ENCODE measurements at regions not wholly inside any gene's neighbourhood (a gene's known extent, or its start where the extent isn't known, plus 50 kb on each side); places are given as distances from the start of the nearest gene placed in this dataset.
A peak's percentile ranks its signal among the peaks of the same experiment; 100 is the strongest.

- WGBS, 2 experiments (ENCODE audit: insufficient coverage in 1 of 2, insufficient read length in 1 of 2) = 82 to 89% methylated on average over 4 to 6 of the region's 6 CpGs
- H3K27me3 Mint-ChIP-seq (ENCODE audit: insufficient read depth) = no peaks in the 10 kb centered on the region
- TF ChIP-seq CTCF (conservative IDR thresholded peaks at IDR 0.05) = no peak
- H3K4me1 Mint-ChIP-seq = peaks cover 50% of the 10 kb centered on the region
- Histone ChIP-seq H3K4me1 (ENCODE audit: control insufficient read depth, insufficient read depth, low read length) (peaks cover 22% of the 10 kb centered on the region), H3K27me3 (ENCODE audit: control insufficient read depth, insufficient read depth, low read length, poor library complexity, severe bottlenecking) (no peaks in the 10 kb centered on the region), H3K27ac (ENCODE audit: low read depth, low read length) (no peak overlapping the region), H3K36me3 (ENCODE audit: control insufficient read depth, insufficient read depth, low read length) (no peaks in the 10 kb centered on the region), H3K9me3 (ENCODE audit: control insufficient read depth, low read length) (no peaks in the 10 kb centered on the region), H3K9ac (ENCODE audit: extremely low read depth, low read length, poor library complexity, severe bottlenecking) (no peak overlapping the region), H3K4me3 (ENCODE audit: low read length) (no peak overlapping the region)
- no peaks in the 10 kb centered on the region for H3K36me3 Mint-ChIP-seq (ENCODE audit: low read depth)
- no peak for DNase-seq
- no peaks in the 10 kb centered on the region for H3K9me3 Mint-ChIP-seq
- H3K4me3 Mint-ChIP-seq = no peak overlapping the region
- no peak overlapping the region for H3K27ac Mint-ChIP-seq
Observed at GRCh38 chr11:93080146-93080759, 110.8 kb downstream of the MTNR1B start.

GRCh38 chr11:93081694-93082093 lies 112.2 kb downstream of the MTNR1B start:
- no peak overlapping the region for H3K4me3 Mint-ChIP-seq
- Histone ChIP-seq H3K4me1 (ENCODE audit: control insufficient read depth, insufficient read depth, low read length) (peaks cover 20% of the 10 kb centered on the region), H3K9ac (ENCODE audit: extremely low read depth, low read length, poor library complexity, severe bottlenecking) (no peak overlapping the region), H3K9me3 (ENCODE audit: control insufficient read depth, low read length) (no peaks in the 10 kb centered on the region), H3K36me3 (ENCODE audit: control insufficient read depth, insufficient read depth, low read length) (no peaks in the 10 kb centered on the region), H3K27me3 (ENCODE audit: control insufficient read depth, insufficient read depth, low read length, poor library complexity, severe bottlenecking) (no peaks in the 10 kb centered on the region), H3K27ac (ENCODE audit: low read depth, low read length) (peak overlapping the region; percentile 27), H3K4me3 (ENCODE audit: low read length) (no peak overlapping the region)
- peak; percentile 82 for DNase-seq
- H3K36me3 Mint-ChIP-seq (ENCODE audit: low read depth) = no peaks in the 10 kb centered on the region
- no peaks in the 10 kb centered on the region for H3K9me3 Mint-ChIP-seq
- WGBS, 2 experiments (ENCODE audit: insufficient coverage in 1 of 2, insufficient read length in 1 of 2) = 0 to 14% methylated on average over 1 of the region's 1 CpG
- H3K27ac Mint-ChIP-seq = peak overlapping the region; percentile 27
- H3K4me1 Mint-ChIP-seq = peaks cover 41% of the 10 kb centered on the region
- no peaks in the 10 kb centered on the region for H3K27me3 Mint-ChIP-seq (ENCODE audit: insufficient read depth)
- no peak for TF ChIP-seq CTCF (conservative IDR thresholded peaks at IDR 0.05)

- no peaks in the 10 kb centered on the region for H3K36me3 Mint-ChIP-seq (ENCODE audit: low read depth)
- H3K27me3 Mint-ChIP-seq (ENCODE audit: insufficient read depth) = no peaks in the 10 kb centered on the region
- Histone ChIP-seq H3K27ac (ENCODE audit: low read depth, low read length) (no peak overlapping the region), H3K4me1 (ENCODE audit: control insufficient read depth, insufficient read depth, low read length) (peaks cover 20% of the 10 kb centered on the region), H3K9ac (ENCODE audit: extremely low read depth, low read length, poor library complexity, severe bottlenecking) (no peak overlapping the region), H3K9me3 (ENCODE audit: control insufficient read depth, low read length) (no peaks in the 10 kb centered on the region), H3K4me3 (ENCODE audit: low read length) (peak overlapping the region; percentile 10), H3K27me3 (ENCODE audit: control insufficient read depth, insufficient read depth, low read length, poor library complexity, severe bottlenecking) (no peaks in the 10 kb centered on the region), H3K36me3 (ENCODE audit: control insufficient read depth, insufficient read depth, low read length) (no peaks in the 10 kb centered on the region)
- H3K4me1 Mint-ChIP-seq = peaks cover 39% of the 10 kb centered on the region
- H3K27ac Mint-ChIP-seq = peak overlapping the region; percentile 16
- no peaks in the 10 kb centered on the region for H3K9me3 Mint-ChIP-seq
- H3K4me3 Mint-ChIP-seq = no peak overlapping the region
- DNase-seq = no peak
- TF ChIP-seq CTCF (conservative IDR thresholded peaks at IDR 0.05) = no peak
- WGBS, 2 experiments (ENCODE audit: insufficient coverage in 1 of 2, insufficient read length in 1 of 2) = 92 to 95% methylated on average over 5 of the region's 6 CpGs
Observed at GRCh38 chr11:93082900-93083299, 113.4 kb downstream of the MTNR1B start.

Measured in endodermal cell (in vitro differentiated cells).